NT2/D1 (cell line): ENCODE measurements at regions not wholly inside any gene's neighbourhood (a gene's known extent, or its start where the extent isn't known, plus 50 kb on each side); places are given as distances from the start of the nearest gene placed in this dataset.

ENCODE experiments used
- YY1 ChIP-seq: IDR thresholded peaks from 2 replicates; pipeline ENCODE4 v1.6.1; 2011; ENCODE audit not compliant: insufficient read length, insufficient read depth
- ZNF274 ChIP-seq: IDR thresholded peaks from 2 replicates; pipeline ENCODE4 v1.6.1; 2011; ENCODE audit warnings: mild to moderate bottlenecking, low read depth, low read length

GRCh38 chr1:221099747-221100595 lies 220.7 kb downstream of the HLX start:
- TF ChIP-seq ZNF274 (no peak), YY1 (no peak)
